GM19328 (cell line): ENCODE measurements at regions not wholly inside any gene's neighbourhood (a gene's known extent, or its start where the extent isn't known, plus 50 kb on each side); places are given as distances from the start of the nearest gene placed in this dataset.
"Not testable (repeated sequence)": the region's sequence is repeated elsewhere in the genome, so short reads cannot be mapped to it uniquely, and the experiment has no call there.

Source experiments
- ATAC-seq: cut with Tn5 transposase; IDR thresholded peaks from one replicate; pipeline ENCODE4 v1.9.1; 2021; ENCODE audit warnings: mild to moderate bottlenecking, moderate library complexity; ENCODE audit not compliant: unreplicated experiment

- no peak for ATAC-seq
Observed at GRCh38 chr3:6392123-6392522, 468.8 kb upstream of the GRM7 start.

- no peak for ATAC-seq
Observed at GRCh38 chr3:6394944-6395343, 466.0 kb upstream of the GRM7 start.

DNA sequence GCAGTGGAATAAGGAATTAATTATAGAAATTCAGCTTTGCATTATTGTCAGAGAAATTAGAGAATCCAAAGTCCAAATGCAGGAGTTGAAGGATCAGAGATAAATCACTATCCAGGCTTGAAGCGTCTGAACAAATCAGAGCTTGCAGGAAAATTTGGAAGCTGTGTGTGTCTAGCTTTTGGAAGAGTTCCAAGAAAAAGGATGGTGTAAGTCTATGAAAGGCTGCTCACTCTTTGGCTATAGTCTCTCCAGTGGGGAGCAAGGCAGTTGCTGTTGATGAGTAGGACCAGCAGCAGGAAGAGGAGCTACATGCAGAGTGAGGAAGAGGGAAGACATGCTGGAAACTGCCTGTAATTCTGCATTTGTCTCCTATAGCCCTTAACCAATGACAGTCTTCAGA is 464.3 kb upstream of the GRM7 start:
- ATAC-seq, result no peak

GRCh38 chr3:6402666-6403065 is 458.2 kb upstream of the GRM7 start:
- ATAC-seq, result not testable (repeated sequence)

DNA sequence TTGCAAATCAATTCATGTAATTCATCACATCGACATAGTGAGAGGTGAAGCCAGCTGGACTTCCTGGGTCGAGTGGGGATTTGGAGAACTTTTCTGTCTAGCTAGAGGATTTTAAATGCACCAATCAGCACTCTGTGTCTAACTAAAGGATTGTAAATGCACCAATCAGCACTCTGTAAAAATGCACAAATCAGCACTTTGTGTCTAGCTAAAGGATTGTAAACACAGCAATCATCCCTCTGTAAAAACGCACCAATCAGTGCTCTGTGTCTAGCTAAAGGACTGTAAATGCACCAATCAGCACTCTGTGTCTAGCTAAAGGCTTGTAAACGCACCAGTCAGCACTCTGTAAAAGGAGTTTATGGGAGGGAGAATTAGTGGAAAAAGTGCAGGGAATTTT is 454.0 kb upstream of the GRM7 start:
- not testable (repeated sequence) for ATAC-seq

DNA sequence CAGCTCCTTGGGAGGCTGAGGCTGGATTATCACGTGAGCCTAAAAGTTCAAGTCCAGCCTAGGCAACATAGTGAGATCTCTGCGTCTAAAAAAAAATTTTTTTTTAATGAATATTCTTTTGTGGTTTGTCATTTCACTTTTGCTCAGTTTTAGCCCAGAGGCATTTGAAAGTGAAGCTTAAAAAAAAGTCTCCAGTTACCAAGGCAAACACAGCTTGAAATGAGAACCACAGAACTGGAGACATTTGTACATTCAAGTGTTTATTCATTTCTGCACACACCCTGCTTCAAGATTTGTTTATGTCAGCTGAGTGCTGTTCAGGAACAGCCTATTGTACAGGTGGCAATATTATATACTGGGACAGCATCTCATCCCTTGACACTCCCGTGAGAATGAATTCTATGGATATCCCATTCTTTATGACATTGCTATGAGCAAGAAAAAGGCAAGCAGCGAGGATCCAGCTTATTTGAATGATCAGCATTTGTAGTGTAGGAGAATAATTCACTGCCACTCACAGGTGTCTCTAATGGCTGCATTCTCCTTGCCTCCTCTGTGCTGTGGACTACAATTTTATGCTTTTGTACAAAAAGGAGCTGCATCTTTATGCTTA is 444.8 kb upstream of the GRM7 start:
- no peak for ATAC-seq

DNA sequence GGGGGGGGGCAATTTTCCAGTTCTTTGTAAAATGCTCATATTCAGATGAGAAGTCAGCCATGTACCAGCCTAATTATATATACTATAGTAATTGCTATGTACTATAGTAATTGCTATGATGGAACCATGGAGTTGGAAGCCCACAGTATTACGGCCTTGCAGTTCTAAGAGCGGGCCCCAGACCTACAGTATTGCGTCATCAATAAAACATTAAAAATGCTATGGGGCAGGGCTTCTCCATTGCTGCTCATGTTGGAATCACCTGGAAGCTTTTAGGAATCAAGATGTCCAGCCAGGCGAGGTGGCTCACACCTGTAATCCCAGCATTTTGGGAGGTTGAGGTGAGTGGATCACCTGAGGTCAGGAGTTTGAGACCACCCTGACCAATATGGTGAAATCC is 443.7 kb upstream of the GRM7 start:
- ATAC-seq, result no peak

DNA sequence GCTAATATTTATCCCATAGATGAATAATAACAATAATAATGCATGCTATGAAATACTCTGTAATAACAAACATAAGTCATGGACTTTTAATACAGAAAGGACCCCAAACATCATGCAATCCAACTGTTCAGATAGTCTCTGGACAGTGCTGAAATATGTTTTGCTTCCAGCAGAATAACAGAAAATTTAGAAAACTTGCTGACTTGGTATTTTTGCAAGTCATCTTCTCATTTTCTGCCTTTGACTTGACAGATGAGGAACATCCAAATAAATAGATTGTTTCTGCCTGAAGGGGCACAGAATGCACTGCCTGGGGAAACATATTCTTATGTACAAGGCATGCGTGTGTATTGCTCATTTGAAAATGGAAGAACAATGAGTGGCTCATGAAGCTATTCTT is 442.4 kb upstream of the GRM7 start:
- ATAC-seq, result no peak

DNA sequence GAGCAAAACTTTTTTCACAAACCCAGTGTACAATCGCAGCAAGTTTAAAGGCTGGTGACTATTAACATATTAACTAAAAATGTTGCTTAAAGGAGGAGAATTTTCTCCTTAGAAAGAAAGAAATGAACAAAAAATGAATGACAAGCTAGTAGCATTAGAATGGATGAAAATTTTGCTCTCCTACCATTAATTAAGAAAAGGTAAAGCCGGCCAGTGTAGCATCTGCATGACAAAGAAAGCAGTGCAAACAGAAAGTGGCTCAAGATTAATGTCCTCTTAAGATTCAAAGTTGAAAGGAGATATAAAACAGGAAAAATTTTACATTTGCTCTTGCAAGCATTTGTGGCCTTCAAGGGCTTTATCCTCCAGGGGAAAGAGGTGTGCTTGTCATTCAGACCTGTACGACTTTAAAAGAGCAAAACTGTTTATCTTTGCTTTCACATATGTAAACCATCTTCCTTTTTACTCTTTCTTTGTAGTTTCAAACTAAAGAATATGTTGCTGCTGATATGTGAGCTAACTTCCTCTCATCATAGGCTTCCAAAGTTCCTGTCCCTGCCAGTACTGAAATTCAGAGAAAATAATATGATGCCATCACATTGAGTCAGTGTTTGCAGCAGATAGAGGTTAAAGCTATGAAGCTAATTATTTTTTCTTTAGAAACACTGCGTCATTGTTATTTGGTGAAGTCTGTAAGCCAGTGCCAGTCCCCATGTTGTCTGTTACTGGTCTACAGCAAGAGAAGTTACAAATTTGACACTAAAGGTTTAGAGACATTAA is 439.1 kb upstream of the GRM7 start:
- no peak for ATAC-seq

GRCh38 chr3:6425289-6425820 is 435.6 kb upstream of the GRM7 start:
- ATAC-seq, result no peak

GRCh38 chr3:6428276-6428675 is 432.6 kb upstream of the GRM7 start:
- ATAC-seq, result not testable (repeated sequence)

DNA sequence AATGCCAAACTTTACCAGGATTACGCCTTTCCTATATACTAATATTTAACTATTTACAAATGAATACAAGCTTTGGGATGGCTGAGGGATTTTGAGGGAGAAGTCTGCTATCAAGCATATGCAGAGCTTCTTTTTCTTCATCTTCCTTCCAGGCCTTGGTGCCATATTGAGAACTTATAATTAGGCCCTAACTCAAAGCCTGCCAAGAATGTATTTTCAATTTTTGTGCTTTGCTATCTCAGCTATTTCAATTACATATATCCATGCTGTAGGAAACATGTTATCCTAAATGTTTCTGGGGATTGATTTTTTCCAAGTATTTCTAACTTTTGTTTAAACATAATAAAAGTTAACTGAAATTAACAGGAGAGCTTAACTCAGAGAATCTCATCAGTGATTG is 425.0 kb upstream of the GRM7 start:
- ATAC-seq, result no peak

DNA sequence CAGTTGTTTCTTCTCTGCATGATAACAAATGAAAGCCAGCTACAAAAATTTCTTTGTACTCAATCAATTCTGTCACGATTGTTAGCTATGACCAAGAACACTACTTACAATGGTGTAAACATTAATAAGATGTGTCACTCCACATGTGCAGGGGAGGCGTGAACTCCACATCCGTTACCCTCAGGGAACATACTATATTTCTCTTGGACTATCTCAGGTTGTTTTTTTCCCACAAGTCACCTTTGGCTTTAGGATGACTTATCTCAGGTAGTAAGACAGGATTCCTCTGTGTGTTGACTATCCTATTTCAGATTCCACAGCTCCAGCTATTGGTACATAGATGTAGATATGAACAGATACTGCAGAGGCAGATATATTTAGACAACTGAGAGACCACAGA is 423.3 kb upstream of the GRM7 start:
- ATAC-seq, result no peak

GRCh38 chr3:6438031-6438430 is 422.9 kb upstream of the GRM7 start:
- no peak for ATAC-seq

DNA sequence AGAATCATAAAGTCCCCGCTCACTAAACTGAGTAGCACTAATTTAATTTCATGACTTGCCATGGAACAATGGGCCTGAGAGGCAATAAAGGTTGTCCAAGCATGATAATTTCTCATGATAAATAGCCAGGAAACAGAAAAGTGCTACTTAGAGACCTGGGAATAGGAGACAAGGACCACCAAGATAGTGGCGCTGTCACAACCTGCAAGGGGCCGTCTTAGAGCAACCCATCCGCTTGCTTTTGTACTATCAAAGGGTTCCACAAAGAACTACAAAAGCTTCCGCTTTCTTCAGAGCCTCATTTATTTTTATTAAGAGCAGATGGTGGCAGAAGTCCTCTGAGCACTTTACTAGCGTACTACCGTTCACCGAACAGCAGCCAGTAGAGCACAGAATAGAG is 421.7 kb upstream of the GRM7 start:
- no peak for ATAC-seq

DNA sequence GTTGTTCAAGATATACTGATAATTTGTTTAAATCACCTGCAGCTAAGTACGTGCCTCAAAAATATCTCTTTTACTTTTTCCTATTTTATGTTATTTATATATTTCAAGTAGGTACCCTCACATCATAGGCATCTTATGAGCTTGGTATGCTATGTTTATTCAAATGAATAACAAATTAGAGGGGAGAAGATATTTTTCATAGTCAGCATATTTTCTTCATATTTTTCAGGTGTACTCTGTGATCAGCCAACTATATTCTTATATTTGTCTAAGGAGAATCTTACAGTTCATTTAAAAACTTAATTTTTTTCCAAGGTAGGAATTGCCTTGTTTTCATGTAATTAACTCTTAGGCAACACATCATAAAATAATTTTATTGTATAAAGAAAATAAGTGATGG is 421.1 kb upstream of the GRM7 start:
- ATAC-seq, result no peak

- ATAC-seq, result no peak
Observed at GRCh38 chr3:6444888-6445658, 415.8 kb upstream of the GRM7 start.

GRCh38 chr3:6447166-6447801 is 413.6 kb upstream of the GRM7 start:
- ATAC-seq, result no peak

DNA sequence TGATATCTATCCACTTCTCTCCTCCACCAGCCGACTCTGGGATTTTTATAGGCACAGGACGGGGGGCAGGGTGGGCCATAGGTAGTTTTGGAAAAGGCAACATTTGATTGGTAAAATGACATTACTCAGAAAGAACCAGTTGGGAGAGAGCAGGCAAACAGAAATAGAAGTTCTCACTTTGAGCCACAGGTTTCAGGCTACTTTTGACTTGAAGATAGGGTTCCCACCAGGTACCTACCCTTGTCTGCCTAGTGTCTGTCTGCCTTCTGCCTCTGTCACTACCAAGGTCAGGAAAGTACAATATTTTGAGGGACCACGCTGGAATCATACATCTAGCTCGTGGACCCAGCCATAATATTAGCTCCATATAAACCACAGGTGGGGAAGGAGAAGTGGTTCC is 412.9 kb upstream of the GRM7 start:
- no peak for ATAC-seq

DNA sequence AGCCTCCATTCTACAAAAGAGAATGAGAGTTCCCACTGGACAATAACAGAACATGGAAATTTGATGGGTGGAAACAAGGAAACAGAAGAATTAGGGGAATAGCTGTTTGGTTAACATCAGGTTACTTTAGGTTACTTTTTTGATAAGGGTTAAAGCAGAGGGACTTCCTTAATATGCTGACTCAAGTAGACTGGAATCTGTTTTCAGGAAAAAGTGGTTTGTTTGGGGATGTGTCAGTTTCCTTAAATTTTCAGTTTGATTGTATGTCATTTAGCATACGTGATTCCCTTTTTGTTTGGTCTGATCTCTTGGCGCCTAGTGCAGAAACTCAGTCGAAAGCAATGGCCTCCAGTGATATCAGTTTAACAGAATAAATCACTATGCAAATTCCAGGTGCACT is 411.8 kb upstream of the GRM7 start:
- no peak for ATAC-seq

DNA sequence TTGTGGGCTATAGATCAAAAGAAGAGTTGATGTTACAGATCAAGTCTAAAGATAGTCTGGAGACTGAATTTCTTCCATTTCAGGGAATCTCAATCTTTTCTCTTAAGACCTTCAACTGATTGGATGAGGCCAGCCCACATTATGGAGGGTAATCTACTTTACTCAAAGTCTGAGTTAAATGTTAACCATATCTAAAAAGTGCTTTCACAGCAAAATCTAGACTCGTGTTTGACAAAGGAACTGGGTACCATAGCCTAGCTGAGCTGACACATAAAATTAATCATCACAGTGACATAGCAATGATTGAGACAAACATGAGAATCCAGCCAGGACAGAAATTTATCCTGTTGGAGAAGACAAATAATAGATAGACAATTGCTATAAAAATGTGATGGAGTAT is 407.9 kb upstream of the GRM7 start:
- ATAC-seq, result no peak
